ENCODE measurements at regions not wholly inside any gene's neighbourhood (a gene's known extent, or its start where the extent isn't known, plus 50 kb on each side); places are given as distances from the start of the nearest gene placed in this dataset.

DNA sequence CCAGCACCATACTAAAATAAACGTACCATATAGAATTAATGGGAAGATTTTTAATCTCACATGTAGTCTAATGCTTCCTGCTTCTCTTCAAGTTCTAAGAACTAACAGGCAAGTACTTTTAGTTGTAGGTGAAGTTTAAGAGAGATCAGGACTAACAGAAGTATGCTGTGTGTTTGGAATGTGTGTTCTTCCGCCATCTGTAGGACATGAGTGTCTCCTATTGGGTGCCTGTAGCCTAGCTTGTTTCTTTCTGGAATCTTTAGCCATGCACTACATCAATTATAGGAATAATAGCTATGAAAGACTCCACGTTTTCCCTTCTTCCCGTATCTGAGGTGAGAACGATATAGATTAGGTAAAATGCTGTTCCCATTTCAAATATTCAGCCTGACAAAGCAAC is 140.2 kb upstream of the AHR start (continued):
- TF ChIP-seq, protein P1, sequence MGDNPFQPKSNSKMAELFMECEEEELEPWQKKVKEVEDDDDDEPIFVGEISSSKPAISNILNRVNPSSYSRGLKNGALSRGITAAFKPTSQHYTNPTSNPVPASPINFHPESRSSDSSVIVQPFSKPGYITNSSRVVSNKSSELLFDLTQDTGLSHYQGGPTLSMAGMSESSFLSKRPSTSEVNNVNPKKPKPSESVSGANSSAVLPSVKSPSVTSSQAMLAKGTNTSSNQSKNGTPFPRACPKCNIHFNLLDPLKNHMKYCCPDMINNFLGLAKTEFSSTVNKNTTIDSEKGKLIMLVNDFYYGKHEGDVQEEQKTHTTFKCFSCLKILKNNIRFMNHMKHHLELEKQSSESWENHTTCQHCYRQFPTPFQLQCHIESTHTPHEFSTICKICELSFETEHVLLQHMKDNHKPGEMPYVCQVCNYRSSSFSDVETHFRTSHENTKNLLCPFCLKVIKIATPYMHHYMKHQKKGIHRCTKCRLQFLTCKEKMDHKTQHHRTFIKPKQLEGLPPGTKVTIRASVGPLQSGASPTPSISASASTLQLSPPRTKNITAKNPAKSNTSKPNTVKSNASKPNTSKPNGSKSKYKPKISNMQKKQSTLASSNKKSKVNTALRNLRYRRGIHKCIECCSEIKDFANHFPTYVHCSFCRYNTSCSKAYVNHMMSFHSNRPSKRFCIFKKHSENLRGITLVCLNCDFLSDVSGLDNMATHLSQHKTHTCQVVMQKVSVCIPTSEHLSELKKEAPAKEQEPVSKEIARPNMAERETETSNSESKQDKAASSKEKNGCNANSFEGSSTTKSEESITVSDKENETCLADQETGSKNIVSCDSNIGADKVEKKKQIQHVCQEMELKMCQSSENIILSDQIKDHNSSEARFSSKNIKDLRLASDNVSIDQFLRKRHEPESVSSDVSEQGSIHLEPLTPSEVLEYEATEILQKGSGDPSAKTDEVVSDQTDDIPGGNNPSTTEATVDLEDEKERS (CRISPR knock-in tag; IDR thresholded peaks at IDR 0.05): no peak
- TF ChIP-seq ZNF530 (CRISPR knock-in tag; IDR thresholded peaks at IDR 0.05; ENCODE audit: low read depth): no peak
- TF ChIP-seq ERF (CRISPR knock-in tag; IDR thresholded peaks at IDR 0.05): no peak
- no peak for TF ChIP-seq RXRA (CRISPR knock-in tag; IDR thresholded peaks at IDR 0.05)
- TF ChIP-seq ZNF335 (CRISPR knock-in tag; IDR thresholded peaks at IDR 0.05): no peak
- TF ChIP-seq STAG1 (CRISPR knock-in tag; IDR thresholded peaks at IDR 0.05): peak; percentile 56
- TF ChIP-seq GLI4 (CRISPR knock-in tag; IDR thresholded peaks at IDR 0.05; ENCODE audit: borderline replicate concordance): no peak
- TF ChIP-seq, protein P2, sequence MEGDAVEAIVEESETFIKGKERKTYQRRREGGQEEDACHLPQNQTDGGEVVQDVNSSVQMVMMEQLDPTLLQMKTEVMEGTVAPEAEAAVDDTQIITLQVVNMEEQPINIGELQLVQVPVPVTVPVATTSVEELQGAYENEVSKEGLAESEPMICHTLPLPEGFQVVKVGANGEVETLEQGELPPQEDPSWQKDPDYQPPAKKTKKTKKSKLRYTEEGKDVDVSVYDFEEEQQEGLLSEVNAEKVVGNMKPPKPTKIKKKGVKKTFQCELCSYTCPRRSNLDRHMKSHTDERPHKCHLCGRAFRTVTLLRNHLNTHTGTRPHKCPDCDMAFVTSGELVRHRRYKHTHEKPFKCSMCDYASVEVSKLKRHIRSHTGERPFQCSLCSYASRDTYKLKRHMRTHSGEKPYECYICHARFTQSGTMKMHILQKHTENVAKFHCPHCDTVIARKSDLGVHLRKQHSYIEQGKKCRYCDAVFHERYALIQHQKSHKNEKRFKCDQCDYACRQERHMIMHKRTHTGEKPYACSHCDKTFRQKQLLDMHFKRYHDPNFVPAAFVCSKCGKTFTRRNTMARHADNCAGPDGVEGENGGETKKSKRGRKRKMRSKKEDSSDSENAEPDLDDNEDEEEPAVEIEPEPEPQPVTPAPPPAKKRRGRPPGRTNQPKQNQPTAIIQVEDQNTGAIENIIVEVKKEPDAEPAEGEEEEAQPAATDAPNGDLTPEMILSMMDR (CRISPR knock-in tag; IDR thresholded peaks at IDR 0.05): peak; percentile 31; the same call in 1 of the 2 replicates
- TF ChIP-seq SP2 (CRISPR knock-in tag; IDR thresholded peaks at IDR 0.05): no peak
- no peak for TF ChIP-seq XRCC5 (optimal IDR thresholded peaks at IDR 0.05; ENCODE audit: low read length)
- TF ChIP-seq, protein P3, sequence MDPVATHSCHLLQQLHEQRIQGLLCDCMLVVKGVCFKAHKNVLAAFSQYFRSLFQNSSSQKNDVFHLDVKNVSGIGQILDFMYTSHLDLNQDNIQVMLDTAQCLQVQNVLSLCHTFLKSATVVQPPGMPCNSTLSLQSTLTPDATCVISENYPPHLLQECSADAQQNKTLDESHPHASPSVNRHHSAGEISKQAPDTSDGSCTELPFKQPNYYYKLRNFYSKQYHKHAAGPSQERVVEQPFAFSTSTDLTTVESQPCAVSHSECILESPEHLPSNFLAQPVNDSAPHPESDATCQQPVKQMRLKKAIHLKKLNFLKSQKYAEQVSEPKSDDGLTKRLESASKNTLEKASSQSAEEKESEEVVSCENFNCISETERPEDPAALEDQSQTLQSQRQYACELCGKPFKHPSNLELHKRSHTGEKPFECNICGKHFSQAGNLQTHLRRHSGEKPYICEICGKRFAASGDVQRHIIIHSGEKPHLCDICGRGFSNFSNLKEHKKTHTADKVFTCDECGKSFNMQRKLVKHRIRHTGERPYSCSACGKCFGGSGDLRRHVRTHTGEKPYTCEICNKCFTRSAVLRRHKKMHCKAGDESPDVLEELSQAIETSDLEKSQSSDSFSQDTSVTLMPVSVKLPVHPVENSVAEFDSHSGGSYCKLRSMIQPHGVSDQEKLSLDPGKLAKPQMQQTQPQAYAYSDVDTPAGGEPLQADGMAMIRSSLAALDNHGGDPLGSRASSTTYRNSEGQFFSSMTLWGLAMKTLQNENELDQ (CRISPR knock-in tag; IDR thresholded peaks at IDR 0.05; ENCODE audit: borderline replicate concordance): no peak
- TF ChIP-seq ZNF747 (CRISPR knock-in tag; IDR thresholded peaks at IDR 0.05; ENCODE audit: borderline replicate concordance): no peak

Data from HepG2 (cell line).